Loucy (cell line): ENCODE measurements at regions not wholly inside any gene's neighbourhood (a gene's known extent, or its start where the extent isn't known, plus 50 kb on each side); places are given as distances from the start of the nearest gene placed in this dataset.

Source experiments
- H2AFZ ChIP-seq: fragments of 200-600 bp; sonication (generic); 2 replicates; pipeline ENCODE4 v1.6.0; 2016; ENCODE audit warnings: antibody characterized with exemption, mild to moderate bottlenecking, low read length, moderate library complexity
- H3F3A ChIP-seq: fragments of 200-600 bp; 2 replicates; pipeline ENCODE4 v1.6.0; 2016; ENCODE audit warnings: antibody characterized with exemption, low read depth, mild to moderate bottlenecking
- H3K27me3 ChIP-seq: fragments of 200-600 bp; sonication (generic); 2 replicates; pipeline ENCODE4 v1.6.1; 2014; ENCODE audit warnings: low read length, mild to moderate bottlenecking; ENCODE audit not compliant: insufficient read depth, poor library complexity, severe bottlenecking
- H3K36me3 ChIP-seq: fragments of 200-600 bp; sonication (generic); 2 replicates; pipeline ENCODE4 v1.6.1; 2016; ENCODE audit warnings: low read length; ENCODE audit not compliant: insufficient read depth
- H3K4me1 ChIP-seq: fragments of 200-600 bp; sonication (generic); 2 replicates; pipeline ENCODE4 v1.5.1; 2014; ENCODE audit warnings: low read length, mild to moderate bottlenecking; ENCODE audit not compliant: insufficient read depth, poor library complexity, severe bottlenecking
- H3K4me2 ChIP-seq: fragments of 200-600 bp; sonication (generic); 2 replicates; pipeline ENCODE4 v1.6.0; 2014; ENCODE audit warnings: antibody characterized with exemption, low read length, low read depth, mild to moderate bottlenecking; ENCODE audit not compliant: poor library complexity, severe bottlenecking
- H3K4me3 ChIP-seq: fragments of 200-600 bp; sonication (generic); 2 replicates; pipeline ENCODE4 v1.5.1; 2014; ENCODE audit warnings: low read length, mild to moderate bottlenecking, mixed read lengths; ENCODE audit not compliant: poor library complexity, severe bottlenecking
- H3K79me2 ChIP-seq: fragments of 200-600 bp; sonication (generic); 2 replicates; pipeline ENCODE4 v1.6.1; 2014; ENCODE audit warnings: low read length; ENCODE audit not compliant: insufficient read depth
- H3K9ac ChIP-seq: fragments of 200-600 bp; sonication (generic); 2 replicates; pipeline ENCODE4 v1.6.0; 2014; ENCODE audit warnings: mild to moderate bottlenecking, low read depth, low read length, moderate library complexity; ENCODE audit not compliant: poor library complexity, severe bottlenecking
- H3K9me2 ChIP-seq: fragments of 200-600 bp; sonication (generic); replicated peaks from 2 replicates; pipeline ENCODE4 v1.6.1; 2016; ENCODE audit warnings: low read depth, low read length, mixed read lengths
- H3K9me3 ChIP-seq: fragments of 200-600 bp; sonication (generic); 2 replicates; pipeline ENCODE4 v1.6.1; 2014; ENCODE audit warnings: mild to moderate bottlenecking, antibody characterized with exemption, low read length, low read depth; ENCODE audit not compliant: insufficient read depth
- H4K20me1 ChIP-seq: fragments of 200-600 bp; sonication (generic); 2 replicates; pipeline ENCODE4 v1.6.0; 2014; ENCODE audit warnings: antibody characterized with exemption, low read length, mild to moderate bottlenecking; ENCODE audit not compliant: insufficient read depth, poor library complexity, severe bottlenecking
- CTCF ChIP-seq: fragments of 200-600 bp; sonication (generic); conservative IDR thresholded peaks from 2 replicates; pipeline ENCODE4 v1.5.1; 2014; ENCODE audit warnings: mild to moderate bottlenecking, antibody characterized with exemption, low read length
- EZH2phosphoT487 ChIP-seq: fragments of 200-600 bp; IDR thresholded peaks from 2 replicates; pipeline ENCODE4 v1.6.1; 2018; ENCODE audit warnings: antibody characterized with exemption, mild to moderate bottlenecking, moderate library complexity, borderline replicate concordance

GRCh38 chr17:15894258-15894657 lies 50.7 kb upstream of the ADORA2B start:
- no peak for TF ChIP-seq EZH2phosphoT487
- no peak for TF ChIP-seq CTCF
- no peaks in the 10 kb centered on the region for H3K36me3 ChIP-seq

GRCh38 chr17:15894913-15895658 lies 49.8 kb upstream of the ADORA2B start:
- Histone ChIP-seq H3K4me3 (no peak overlapping the region), H2AFZ (no peak overlapping the region), H3K4me2 (no peak overlapping the region), H3K9me2 (no peaks in the 10 kb centered on the region), H3K9ac (no peak overlapping the region), H3K9me3 (no peaks in the 10 kb centered on the region), H4K20me1 (no peaks in the 10 kb centered on the region), H3F3A (no peaks in the 10 kb centered on the region), H3K27me3 (no peaks in the 10 kb centered on the region), H3K36me3 (no peaks in the 10 kb centered on the region), H3K4me1 (peaks cover 3% of the 10 kb centered on the region), H3K79me2 (no peaks in the 10 kb centered on the region)
- TF ChIP-seq EZH2phosphoT487 (no peak), CTCF (no peak)

More at GRCh38 chr17:15894258-15894657, 50.7 kb upstream of the ADORA2B start:
- Histone ChIP-seq H3K9ac (no peak overlapping the region), H2AFZ (no peak overlapping the region), H3K4me3 (no peak overlapping the region), H4K20me1 (no peaks in the 10 kb centered on the region), H3F3A (no peaks in the 10 kb centered on the region), H3K79me2 (no peaks in the 10 kb centered on the region), H3K27me3 (no peaks in the 10 kb centered on the region), H3K9me2 (no peaks in the 10 kb centered on the region), H3K4me2 (no peak overlapping the region), H3K9me3 (no peaks in the 10 kb centered on the region), H3K4me1 (peaks cover 3% of the 10 kb centered on the region)
